ENCODE measurements at regions not wholly inside any gene's neighbourhood (a gene's known extent, or its start where the extent isn't known, plus 50 kb on each side); places are given as distances from the start of the nearest gene placed in this dataset.

DNA sequence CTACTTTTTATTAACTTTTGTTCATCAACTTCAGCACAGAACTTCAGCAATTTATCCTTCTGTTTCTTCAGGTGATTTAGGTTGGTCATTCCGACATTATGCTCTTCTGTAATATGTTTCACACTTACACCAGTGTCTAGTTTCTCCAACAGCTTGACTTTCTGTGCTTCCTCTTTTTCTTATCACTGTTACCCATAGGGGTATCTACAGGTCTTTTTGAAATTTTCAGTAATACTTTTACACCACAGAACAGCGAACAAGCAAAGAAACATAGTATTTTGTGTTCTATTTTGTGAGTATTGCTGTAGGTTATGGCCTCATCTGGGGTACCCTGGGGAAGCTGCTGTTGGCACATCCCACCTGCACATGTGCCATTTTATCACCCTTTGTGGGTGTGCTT lies 260.7 kb downstream of the NSUN3 start:
- TF ChIP-seq, protein P1, sequence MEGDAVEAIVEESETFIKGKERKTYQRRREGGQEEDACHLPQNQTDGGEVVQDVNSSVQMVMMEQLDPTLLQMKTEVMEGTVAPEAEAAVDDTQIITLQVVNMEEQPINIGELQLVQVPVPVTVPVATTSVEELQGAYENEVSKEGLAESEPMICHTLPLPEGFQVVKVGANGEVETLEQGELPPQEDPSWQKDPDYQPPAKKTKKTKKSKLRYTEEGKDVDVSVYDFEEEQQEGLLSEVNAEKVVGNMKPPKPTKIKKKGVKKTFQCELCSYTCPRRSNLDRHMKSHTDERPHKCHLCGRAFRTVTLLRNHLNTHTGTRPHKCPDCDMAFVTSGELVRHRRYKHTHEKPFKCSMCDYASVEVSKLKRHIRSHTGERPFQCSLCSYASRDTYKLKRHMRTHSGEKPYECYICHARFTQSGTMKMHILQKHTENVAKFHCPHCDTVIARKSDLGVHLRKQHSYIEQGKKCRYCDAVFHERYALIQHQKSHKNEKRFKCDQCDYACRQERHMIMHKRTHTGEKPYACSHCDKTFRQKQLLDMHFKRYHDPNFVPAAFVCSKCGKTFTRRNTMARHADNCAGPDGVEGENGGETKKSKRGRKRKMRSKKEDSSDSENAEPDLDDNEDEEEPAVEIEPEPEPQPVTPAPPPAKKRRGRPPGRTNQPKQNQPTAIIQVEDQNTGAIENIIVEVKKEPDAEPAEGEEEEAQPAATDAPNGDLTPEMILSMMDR (conservative IDR thresholded peaks at IDR 0.05), result no peak
- TF ChIP-seq ZFX (IDR thresholded peaks at IDR 0.05), result no peak

Data from C4-2B (cell line).